ENCODE measurements at regions not wholly inside any gene's neighbourhood (a gene's known extent, or its start where the extent isn't known, plus 50 kb on each side); places are given as distances from the start of the nearest gene placed in this dataset.
"Not testable (repeated sequence)": the region's sequence is repeated elsewhere in the genome, so short reads cannot be mapped to it uniquely, and the experiment has no call there.

GRCh38 chr18:76604108-76604934 is 109.3 kb upstream of the ZNF516 start:
- Mint-ChIP-seq H3K36me3 (ENCODE audit: low read depth, unreplicated experiment) (no peaks in the 10 kb centered on the region), H3K27me3 (ENCODE audit: unreplicated experiment) (no peaks in the 10 kb centered on the region), H3K27ac (ENCODE audit: unreplicated experiment) (no peak overlapping the region), H3K4me1 (ENCODE audit: unreplicated experiment) (no peaks in the 10 kb centered on the region), H3K4me3 (ENCODE audit: unreplicated experiment) (no peak overlapping the region), H3K9me3 (ENCODE audit: unreplicated experiment) (no peaks in the 10 kb centered on the region)
- DNase-seq (ENCODE audit: low spot score): no peak
- TF ChIP-seq CTCF (IDR thresholded peaks at IDR 0.05; ENCODE audit: unreplicated experiment): no peak

- Mint-ChIP-seq H3K27ac (ENCODE audit: unreplicated experiment) (no peak overlapping the region), H3K27me3 (ENCODE audit: unreplicated experiment) (no peaks in the 10 kb centered on the region), H3K4me3 (ENCODE audit: unreplicated experiment) (no peak overlapping the region), H3K4me1 (ENCODE audit: unreplicated experiment) (no peaks in the 10 kb centered on the region), H3K36me3 (ENCODE audit: low read depth, unreplicated experiment) (no peaks in the 10 kb centered on the region), H3K9me3 (ENCODE audit: unreplicated experiment) (no peaks in the 10 kb centered on the region)
- no peak for DNase-seq (ENCODE audit: low spot score)
- no peak for TF ChIP-seq CTCF (IDR thresholded peaks at IDR 0.05; ENCODE audit: unreplicated experiment)
Measured at GRCh38 chr18:76602191-76602590, 107.1 kb upstream of the ZNF516 start.

- H3K27ac Mint-ChIP-seq (ENCODE audit: unreplicated experiment); H3K27me3 Mint-ChIP-seq (ENCODE audit: unreplicated experiment); H3K4me1 Mint-ChIP-seq (ENCODE audit: unreplicated experiment); H3K36me3 Mint-ChIP-seq (ENCODE audit: low read depth, unreplicated experiment); H3K9me3 Mint-ChIP-seq (ENCODE audit: unreplicated experiment); DNase-seq (ENCODE audit: low spot score); H3K4me3 Mint-ChIP-seq (ENCODE audit: unreplicated experiment): not testable (repeated sequence)
Measured at GRCh38 chr18:76600076-76600475, 105.0 kb upstream of the ZNF516 start.

GRCh38 chr18:76594966-76595365 is 99.9 kb upstream of the ZNF516 start:
- no peaks in the 10 kb centered on the region for H3K36me3 Mint-ChIP-seq (ENCODE audit: low read depth, unreplicated experiment)
- no peak for TF ChIP-seq CTCF (IDR thresholded peaks at IDR 0.05; ENCODE audit: unreplicated experiment)
- peaks cover 7% of the 10 kb centered on the region for H3K4me1 Mint-ChIP-seq (ENCODE audit: unreplicated experiment)
- H3K27me3 Mint-ChIP-seq (ENCODE audit: unreplicated experiment): no peaks in the 10 kb centered on the region
- no peak overlapping the region for H3K27ac Mint-ChIP-seq (ENCODE audit: unreplicated experiment)
- H3K9me3 Mint-ChIP-seq (ENCODE audit: unreplicated experiment): no peaks in the 10 kb centered on the region
- DNase-seq (ENCODE audit: low spot score): no peak
- H3K4me3 Mint-ChIP-seq (ENCODE audit: unreplicated experiment): no peak overlapping the region

- Mint-ChIP-seq H3K4me3 (ENCODE audit: unreplicated experiment) (no peak overlapping the region), H3K9me3 (ENCODE audit: unreplicated experiment) (no peaks in the 10 kb centered on the region), H3K4me1 (ENCODE audit: unreplicated experiment) (peaks cover 7% of the 10 kb centered on the region), H3K27ac (ENCODE audit: unreplicated experiment) (no peak overlapping the region), H3K27me3 (ENCODE audit: unreplicated experiment) (no peaks in the 10 kb centered on the region), H3K36me3 (ENCODE audit: low read depth, unreplicated experiment) (no peaks in the 10 kb centered on the region)
- DNase-seq (ENCODE audit: low spot score): no peak
- TF ChIP-seq CTCF (IDR thresholded peaks at IDR 0.05; ENCODE audit: unreplicated experiment): no peak
Measured at GRCh38 chr18:76593843-76594242, 98.8 kb upstream of the ZNF516 start.

All from endothelial cell (in vitro differentiated cells).